Left ventricle myocardium inferior (tissue), 1 donor: ENCODE measurements at regions not wholly inside any gene's neighbourhood (a gene's known extent, or its start where the extent isn't known, plus 50 kb on each side); places are given as distances from the start of the nearest gene placed in this dataset.

Source experiments
- DNase-seq: peaks from one replicate; pipeline ENCODE4 v3.0.0-alpha.2; 2020
- H3K27ac ChIP-seq: fragments of 200-600 bp; replicated peaks from 2 replicates; pipeline ENCODE4 v1.8.0; 2021
- H3K27me3 ChIP-seq: fragments of 200-600 bp; 2 replicates; pipeline ENCODE4 v1.8.0; 2021; ENCODE audit warnings: low read depth
- H3K36me3 ChIP-seq: fragments of 200-600 bp; 2 replicates; pipeline ENCODE4 v1.8.0; 2021
- H3K4me1 ChIP-seq: fragments of 200-600 bp; 2 replicates; pipeline ENCODE4 v1.8.0; 2021
- H3K4me3 ChIP-seq: fragments of 200-600 bp; 2 replicates; pipeline ENCODE4 v1.8.0; 2021; ENCODE audit warnings: mild to moderate bottlenecking, moderate library complexity
- H3K9me3 ChIP-seq: fragments of 200-600 bp; replicated peaks from 2 replicates; pipeline ENCODE4 v1.8.0; 2021
- intact Hi-C: fragments of 100-400 bp; cut with micrococcal nuclease; formaldehyde crosslinking; loops from one replicate; pipeline ENCODE4 v1.11.0; 2022
- TF ChIP-seq, protein P1 (sequence below): fragments of 200-600 bp; IDR thresholded peaks from 2 replicates; pipeline ENCODE4 v1.8.0; 2021; ENCODE audit warnings: antibody characterized with exemption, mild to moderate bottlenecking, borderline replicate concordance
- donor health status: DM: no; HTN: yes; CAD: no; lungs with severe emphysema.

DNA sequence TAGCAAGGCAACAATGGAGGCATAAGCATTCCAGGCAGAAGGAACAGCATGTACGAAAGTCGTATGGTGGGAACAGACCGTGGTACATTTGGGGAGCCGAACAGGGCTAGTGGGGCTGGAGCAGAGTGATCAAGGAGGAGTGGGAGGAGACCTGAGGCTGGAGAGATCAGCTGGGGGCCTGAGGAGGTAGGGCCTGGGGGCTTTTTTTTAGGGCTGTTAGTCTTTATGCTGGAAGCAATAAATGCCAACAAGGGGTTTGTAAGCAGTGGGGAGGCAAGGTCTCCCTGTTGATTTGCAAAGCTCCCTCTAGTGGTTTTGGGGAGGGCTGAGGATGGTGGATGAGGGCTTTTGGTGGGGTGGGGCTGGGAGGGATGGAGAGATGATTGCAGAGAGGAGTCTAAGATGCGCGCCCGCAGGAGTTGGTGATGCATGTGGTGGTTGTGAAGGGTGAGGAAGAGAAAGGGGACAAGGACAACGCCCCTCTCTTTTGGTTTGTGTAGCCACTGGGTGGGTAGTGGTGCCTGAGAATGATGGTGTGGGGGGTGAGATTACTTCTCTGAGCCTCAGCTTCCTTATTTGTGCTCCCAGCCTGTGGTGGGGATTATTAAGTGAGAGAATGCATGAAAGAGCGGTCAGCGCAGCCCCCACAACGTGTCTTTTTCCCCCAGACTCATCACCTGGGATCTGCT is 74.1 kb upstream of the TOX2 start:
- Histone ChIP-seq H3K4me3 (no peak overlapping the region), H3K36me3 (no peaks in the 10 kb centered on the region), H3K4me1 (peaks cover 11% of the 10 kb centered on the region), H3K27me3 (peaks cover 33% of the 10 kb centered on the region), H3K9me3 (no peaks in the 10 kb centered on the region), H3K27ac (no peak overlapping the region)
- TF ChIP-seq, protein P1, sequence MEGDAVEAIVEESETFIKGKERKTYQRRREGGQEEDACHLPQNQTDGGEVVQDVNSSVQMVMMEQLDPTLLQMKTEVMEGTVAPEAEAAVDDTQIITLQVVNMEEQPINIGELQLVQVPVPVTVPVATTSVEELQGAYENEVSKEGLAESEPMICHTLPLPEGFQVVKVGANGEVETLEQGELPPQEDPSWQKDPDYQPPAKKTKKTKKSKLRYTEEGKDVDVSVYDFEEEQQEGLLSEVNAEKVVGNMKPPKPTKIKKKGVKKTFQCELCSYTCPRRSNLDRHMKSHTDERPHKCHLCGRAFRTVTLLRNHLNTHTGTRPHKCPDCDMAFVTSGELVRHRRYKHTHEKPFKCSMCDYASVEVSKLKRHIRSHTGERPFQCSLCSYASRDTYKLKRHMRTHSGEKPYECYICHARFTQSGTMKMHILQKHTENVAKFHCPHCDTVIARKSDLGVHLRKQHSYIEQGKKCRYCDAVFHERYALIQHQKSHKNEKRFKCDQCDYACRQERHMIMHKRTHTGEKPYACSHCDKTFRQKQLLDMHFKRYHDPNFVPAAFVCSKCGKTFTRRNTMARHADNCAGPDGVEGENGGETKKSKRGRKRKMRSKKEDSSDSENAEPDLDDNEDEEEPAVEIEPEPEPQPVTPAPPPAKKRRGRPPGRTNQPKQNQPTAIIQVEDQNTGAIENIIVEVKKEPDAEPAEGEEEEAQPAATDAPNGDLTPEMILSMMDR, result peak; percentile 45
- intact Hi-C loops, result no loop called here
- no peak for DNase-seq

GRCh38 chr20:43839793-43840199 is 74.9 kb upstream of the TOX2 start:
- H3K4me1 ChIP-seq, result peaks cover 5% of the 10 kb centered on the region
- no peak overlapping the region for H3K4me3 ChIP-seq
- peaks cover 33% of the 10 kb centered on the region for H3K27me3 ChIP-seq
- TF ChIP-seq, protein P1, result no peak
- no peak for DNase-seq
- no peaks in the 10 kb centered on the region for H3K36me3 ChIP-seq
- H3K27ac ChIP-seq, result no peak overlapping the region
- no peaks in the 10 kb centered on the region for H3K9me3 ChIP-seq
- intact Hi-C loops, result no loop called here

DNA sequence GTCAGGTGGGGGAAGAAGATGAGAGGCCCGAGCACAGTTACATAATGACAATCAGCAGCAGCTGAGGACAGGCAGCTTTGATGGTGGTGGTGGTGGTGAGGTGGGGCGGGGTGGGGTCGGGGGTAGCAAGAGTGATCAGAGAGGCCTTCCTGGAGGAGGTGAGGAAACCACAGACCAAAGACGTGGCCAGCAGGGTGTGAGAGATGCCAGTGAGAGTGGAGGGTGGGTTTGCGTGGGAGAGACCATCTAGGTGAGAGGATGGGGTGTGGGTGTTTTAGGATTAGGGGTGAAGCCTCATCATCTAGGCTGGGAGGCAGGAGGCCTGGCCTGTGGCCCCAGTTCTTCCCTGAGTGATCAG is 76.0 kb upstream of the TOX2 start:
- H3K4me3 ChIP-seq, result no peak overlapping the region
- intact Hi-C loops, result no loop called here
- DNase-seq, result no peak
- no peaks in the 10 kb centered on the region for H3K9me3 ChIP-seq
- TF ChIP-seq, protein P1, result no peak
- H3K27me3 ChIP-seq, result peaks cover 33% of the 10 kb centered on the region
- no peaks in the 10 kb centered on the region for H3K36me3 ChIP-seq
- H3K4me1 ChIP-seq, result no peaks in the 10 kb centered on the region
- no peak overlapping the region for H3K27ac ChIP-seq

- Histone ChIP-seq H3K9me3 (no peaks in the 10 kb centered on the region), H3K4me1 (no peaks in the 10 kb centered on the region), H3K27me3 (peaks cover 37% of the 10 kb centered on the region), H3K36me3 (no peaks in the 10 kb centered on the region), H3K4me3 (no peak overlapping the region), H3K27ac (no peak overlapping the region)
- TF ChIP-seq, protein P1, result no peak
- DNase-seq, result no peak
- intact Hi-C loops, result no loop called here
Observed at GRCh38 chr20:43837856-43838702, 76.6 kb upstream of the TOX2 start.

DNA sequence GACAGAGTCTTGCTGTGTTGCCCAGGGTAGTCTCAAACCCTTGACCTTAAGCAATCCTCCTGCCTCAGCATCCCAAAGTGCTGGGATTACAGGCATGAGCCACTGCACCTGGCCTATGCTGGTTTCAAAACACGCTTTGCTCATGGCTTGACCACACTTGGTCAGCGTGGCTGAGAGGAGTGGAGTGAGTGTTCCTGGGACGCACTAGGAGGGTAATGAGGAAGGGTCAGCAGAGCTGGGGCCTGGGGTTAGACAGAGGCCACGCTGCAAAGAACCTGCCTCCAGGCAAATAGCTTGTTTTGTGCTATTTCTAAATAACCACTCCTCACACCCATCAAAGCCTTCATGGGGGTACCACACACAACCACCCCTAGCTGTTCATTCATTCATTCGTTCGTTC is 77.9 kb upstream of the TOX2 start:
- Histone ChIP-seq H3K4me3 (no peak overlapping the region), H3K4me1 (no peaks in the 10 kb centered on the region), H3K27ac (no peak overlapping the region), H3K9me3 (no peaks in the 10 kb centered on the region), H3K36me3 (no peaks in the 10 kb centered on the region), H3K27me3 (peaks cover 42% of the 10 kb centered on the region)
- DNase-seq, result no peak
- TF ChIP-seq, protein P1, result no peak
- intact Hi-C loops, result no loop called here
